Upper lobe of left lung (tissue), 4 donors: ENCODE measurements at regions not wholly inside any gene's neighbourhood (a gene's known extent, or its start where the extent isn't known, plus 50 kb on each side); places are given as distances from the start of the nearest gene placed in this dataset.

Experiments used
- EP300 ChIP-seq, 4 donors: sonication (generic); formaldehyde crosslinking; IDR thresholded peaks; one replicate each; pipeline ENCODE4 v1.5.1; 2017; ENCODE audit warnings: antibody characterized with exemption in 4 of 4, control low read depth in 2 of 4
- POLR2A ChIP-seq, 4 donors: fragments of 450-650 bp; IDR thresholded peaks; one replicate each; pipeline ENCODE4 v1.5.1; 2016 to 2017; ENCODE audit warnings: antibody characterized with exemption in 4 of 4, mild to moderate bottlenecking in 2 of 4
- TF ChIP-seq, protein P1 (sequence below), 6 experiments: fragments of 450-650 bp in 4 of 6; fragments of 200-600 bp in 2 of 6; sonication (generic) in 2 of 6; IDR thresholded peaks; one replicate each; pipeline ENCODE4 v1.5.1; 2016 to 2019; ENCODE audit warnings: antibody characterized with exemption in 6 of 6

DNA sequence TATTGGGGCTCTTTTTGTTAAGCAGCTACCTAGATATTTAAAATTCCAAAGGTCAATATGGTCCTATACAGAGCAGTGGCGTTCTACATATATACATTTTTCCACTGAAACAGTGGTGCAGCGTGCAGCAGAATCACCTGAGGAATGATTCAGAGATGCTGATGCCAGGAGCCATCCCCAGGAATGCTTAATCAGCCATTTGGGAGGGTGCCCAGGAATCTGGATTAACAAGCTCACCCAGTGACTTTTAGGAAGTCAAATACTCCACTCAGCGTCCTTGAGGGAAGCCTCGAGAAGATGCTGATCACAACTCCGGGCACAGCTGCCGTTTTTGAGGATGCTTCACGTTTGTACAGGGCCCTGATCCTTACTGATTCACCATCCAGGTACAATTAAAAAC lies 82.6 kb upstream of the ARHGEF3 start:
- TF ChIP-seq, protein P1, sequence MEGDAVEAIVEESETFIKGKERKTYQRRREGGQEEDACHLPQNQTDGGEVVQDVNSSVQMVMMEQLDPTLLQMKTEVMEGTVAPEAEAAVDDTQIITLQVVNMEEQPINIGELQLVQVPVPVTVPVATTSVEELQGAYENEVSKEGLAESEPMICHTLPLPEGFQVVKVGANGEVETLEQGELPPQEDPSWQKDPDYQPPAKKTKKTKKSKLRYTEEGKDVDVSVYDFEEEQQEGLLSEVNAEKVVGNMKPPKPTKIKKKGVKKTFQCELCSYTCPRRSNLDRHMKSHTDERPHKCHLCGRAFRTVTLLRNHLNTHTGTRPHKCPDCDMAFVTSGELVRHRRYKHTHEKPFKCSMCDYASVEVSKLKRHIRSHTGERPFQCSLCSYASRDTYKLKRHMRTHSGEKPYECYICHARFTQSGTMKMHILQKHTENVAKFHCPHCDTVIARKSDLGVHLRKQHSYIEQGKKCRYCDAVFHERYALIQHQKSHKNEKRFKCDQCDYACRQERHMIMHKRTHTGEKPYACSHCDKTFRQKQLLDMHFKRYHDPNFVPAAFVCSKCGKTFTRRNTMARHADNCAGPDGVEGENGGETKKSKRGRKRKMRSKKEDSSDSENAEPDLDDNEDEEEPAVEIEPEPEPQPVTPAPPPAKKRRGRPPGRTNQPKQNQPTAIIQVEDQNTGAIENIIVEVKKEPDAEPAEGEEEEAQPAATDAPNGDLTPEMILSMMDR (IDR thresholded peaks at IDR 0.05), result no peak
- TF ChIP-seq POLR2A (IDR thresholded peaks at IDR 0.05) (no peak), EP300 (IDR thresholded peaks at IDR 0.05) (no peak)
